Dedifferentiated amniotic fluid mesenchymal stem cell (primary cell): ENCODE measurements at regions not wholly inside any gene's neighbourhood (a gene's known extent, or its start where the extent isn't known, plus 50 kb on each side); places are given as distances from the start of the nearest gene placed in this dataset.
A peak's percentile ranks its signal among the peaks of the same experiment; 100 is the strongest.

Source experiments
- DNase-seq: peaks from one replicate; pipeline ENCODE4 v3.0.0-alpha.2; 2016; ENCODE audit errors: extremely low spot score

DNA sequence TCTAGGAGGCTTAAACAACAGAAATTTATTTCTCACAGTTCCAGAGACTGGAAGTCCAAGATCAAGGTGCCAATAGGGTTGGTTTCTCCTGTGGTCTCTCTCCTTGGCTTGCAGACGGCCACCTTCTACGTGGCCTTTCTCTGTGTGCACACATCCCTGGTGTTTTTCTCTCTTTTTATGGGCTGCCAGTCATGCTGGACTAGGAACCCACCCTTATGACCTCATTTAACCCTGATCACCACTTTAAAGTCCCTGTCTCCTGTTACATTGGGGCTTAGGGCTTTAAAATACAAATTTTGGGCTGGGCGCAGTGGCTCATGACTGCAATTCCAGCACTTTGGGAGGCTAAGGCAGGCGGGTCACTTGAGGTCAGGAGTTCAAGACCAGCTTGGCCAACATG is 157.1 kb downstream of the TLE1 start:
- DNase-seq, result no peak

DNA sequence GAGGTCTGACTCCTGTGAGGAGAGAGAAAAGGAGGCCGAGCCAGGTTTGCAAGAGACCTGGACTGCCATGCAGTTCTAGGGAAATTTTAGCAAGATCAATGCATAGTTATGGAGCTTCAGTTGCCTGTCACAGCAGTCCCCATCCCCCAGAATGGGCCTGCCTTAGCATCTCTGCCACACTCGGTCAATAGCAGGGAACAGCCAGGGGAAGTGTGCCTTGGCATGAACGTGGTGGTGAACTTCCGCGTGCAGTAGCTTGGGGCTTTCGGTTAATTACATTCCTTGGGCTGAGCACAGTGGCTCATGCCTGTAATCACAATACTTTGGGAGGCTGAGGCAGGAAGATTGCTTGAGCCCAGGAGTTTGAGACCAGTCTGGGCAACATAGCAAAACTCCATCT is 157.8 kb downstream of the TLE1 start:
- DNase-seq, result no peak

DNA sequence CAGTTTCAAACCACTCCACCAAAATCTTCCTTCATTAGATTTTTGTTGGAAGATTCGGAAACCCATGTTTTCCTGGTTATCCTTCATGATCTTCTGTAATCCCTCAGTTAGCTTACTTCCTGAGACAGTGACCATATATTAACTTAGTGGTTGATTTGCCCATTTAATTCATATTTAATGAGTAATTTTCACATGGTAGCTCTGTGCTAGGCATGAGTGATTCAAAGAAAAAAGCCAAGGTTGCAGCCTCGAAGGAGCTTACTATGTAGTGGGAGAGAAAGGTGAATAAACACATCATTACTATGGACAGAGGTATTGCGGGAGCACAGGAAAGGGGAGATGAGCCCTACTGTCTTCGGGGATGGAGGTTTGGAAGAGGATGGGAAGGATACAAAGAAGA is 158.5 kb downstream of the TLE1 start:
- no peak for DNase-seq

DNA sequence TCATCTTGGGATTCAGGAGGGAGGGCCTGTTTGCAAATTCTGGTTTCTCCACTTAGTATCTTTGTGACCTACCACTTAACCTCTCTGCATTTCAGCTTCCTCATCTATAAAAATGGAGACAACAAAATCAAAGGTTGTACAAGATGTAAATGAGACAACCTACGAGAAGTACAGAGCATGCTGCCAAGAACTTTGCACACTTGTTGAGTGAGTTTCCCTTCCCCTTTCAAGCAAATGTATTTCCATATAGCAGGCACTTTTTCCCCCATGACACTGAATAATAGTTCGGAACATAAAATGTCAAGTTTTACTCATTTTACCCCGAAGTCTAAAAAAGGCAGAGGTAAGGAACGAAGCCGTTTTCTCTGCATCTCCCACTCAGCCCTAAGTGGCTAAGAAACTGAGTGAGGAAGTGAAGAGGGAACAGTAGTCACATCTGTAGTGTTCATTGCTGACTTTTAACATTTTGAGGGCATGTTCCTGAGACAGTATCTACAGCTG is 159.0 kb downstream of the TLE1 start:
- DNase-seq, result no peak

DNA sequence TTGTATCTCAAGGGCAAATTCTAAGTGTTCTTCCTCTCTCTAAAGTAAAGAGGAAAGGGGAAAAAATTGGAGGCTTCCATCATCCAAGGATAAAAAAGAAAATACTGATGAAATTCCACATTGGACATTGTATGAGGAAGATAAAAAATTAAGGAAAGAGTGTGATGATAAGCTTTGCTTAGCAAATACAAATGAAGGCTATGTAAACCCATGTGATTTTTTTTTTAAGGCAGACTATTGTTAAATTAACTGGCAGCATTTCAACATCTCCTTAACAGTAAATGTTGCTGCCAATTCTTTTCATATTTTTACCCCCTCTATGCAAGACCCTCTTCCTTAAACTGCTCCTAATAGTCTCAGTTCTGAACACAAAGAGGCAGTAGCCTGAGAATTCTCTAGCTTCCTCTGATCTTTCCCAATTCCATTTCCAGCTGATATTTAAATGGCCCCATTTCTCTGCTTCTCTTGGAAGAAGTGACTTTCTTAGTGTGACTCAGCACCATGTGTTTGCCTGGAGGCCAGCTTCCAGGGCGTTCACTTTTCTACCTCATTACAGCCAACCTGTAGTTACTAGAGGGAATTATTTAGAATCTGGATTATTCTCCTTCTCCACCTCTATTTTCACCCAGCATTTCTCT is 159.7 kb downstream of the TLE1 start:
- peak; percentile 47 for DNase-seq

DNA sequence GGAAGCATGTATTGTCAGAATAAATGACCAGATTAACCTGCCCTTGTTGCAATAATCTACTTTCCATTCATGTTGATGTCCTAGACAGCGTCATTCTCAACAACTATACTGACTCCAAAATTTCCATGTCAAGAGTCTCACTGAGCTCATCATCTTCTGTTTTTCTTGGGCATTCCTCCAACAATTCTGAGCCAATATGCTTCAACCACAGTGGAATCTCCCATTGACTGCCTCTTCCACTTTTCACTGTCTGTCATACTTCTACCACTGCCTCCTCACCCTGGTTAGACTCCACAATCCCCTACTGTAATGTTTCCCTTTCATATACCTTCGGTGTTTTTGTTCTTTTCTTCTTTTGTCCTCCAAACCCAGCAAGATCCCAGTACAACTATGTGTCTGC is 162.8 kb downstream of the TLE1 start:
- DNase-seq, result peak; percentile 28

DNA sequence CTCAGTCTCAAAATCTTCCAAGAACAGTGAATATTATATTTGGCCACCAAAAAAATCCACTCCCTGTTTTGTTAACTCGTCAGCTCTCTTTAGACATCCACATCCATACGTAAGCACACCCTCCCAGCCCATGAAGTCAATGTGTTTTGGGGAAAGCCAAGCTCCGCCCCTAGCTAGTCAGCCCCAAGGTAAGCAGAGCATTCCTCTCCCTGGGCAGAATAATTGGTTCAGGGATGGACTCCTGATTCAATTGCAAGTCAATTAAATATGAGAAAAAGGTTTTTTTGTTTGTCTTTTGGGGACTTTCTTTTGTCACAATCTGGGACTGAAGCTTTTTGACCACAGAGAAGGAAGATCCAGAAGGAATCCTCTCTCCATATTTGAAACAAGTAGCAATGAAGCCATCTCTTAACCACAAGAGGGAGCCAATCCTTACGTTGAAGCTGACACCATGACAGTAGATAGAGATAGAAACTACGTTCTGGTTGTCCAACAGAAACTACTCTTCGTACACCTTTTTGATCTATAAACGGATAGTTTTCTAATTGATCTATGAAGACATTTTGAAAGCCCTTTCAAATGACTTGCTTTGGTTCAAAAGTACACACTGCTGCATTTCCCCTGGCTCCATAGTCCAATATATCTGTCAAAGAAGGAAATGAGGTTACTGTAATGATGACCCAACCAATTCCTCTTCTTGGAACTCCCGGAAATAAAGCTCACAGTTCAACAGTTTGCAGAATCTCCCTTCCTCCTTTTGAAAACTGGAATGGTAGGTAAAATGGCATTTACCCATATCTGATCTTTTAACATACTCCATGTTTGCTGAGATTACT is 166.4 kb downstream of the TLE1 start:
- DNase-seq, result peak; percentile 55

DNA sequence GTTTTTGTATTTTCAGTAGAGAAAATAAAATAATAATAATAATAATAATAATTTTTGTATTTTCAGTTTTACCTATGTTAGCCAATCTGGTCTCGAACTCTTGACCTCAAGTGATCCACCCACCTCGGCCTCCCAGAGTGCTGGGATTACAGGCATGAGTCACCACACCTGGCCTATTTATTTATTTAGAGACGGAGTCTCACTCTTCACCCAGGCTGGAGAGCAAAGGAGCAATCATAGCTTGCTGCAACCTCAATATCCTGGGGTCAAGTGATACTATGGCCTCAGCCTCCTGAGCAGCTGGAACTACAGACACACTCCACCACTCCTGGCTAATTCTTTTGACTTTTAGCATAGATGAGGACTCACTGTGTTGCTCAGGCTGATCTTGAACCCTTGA is 167.5 kb downstream of the TLE1 start:
- DNase-seq, result no peak

DNA sequence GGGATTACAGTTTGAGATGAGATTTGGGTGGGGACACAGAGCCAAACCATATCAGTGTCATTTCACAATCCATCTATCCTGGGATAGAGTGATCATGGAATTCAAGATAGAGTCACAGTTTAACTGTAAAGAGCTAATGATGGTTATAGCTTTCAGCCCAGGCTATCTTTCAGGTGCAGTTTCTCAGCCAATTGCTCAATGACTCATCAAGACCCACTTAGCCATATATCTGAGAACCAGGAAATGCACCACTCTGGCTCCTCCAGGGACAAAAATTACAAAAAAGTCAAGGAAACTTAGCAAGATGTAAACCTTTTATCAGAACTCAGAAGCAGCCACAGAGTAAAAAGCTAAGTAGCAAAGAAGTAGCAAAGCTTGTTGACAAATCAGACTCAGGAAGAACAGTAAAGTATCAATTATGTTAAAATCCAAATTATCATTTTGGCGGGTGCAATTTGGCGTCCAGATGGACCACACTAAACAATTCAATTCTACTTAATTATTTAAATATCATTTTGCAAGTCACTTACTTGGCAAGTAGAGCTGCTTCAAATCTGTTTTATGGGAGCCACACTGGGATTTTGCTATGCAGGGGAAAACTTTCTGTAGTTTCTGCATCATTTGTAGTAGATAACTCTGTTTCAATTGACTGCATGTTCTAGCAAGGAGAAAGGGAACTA is 169.4 kb downstream of the TLE1 start:
- DNase-seq, result no peak

DNA sequence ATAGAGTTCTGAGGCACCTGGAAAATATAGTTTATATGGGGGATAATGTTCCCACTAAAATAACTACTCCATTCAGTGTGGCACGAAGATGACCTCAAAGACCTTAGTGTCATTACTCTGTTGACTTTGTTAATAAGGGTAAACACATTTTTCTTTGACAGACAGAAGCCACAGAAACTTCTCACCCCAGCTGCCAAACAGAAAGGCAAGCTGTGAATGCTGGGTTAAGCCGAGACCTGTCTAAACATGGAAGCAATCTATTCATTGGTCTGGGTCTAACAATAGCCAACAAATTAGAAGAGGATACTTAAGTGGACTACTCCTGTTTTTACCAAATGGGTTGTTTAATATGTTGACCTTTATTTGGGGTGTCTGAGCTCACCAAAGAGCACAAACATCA is 171.4 kb downstream of the TLE1 start:
- DNase-seq, result no peak

DNA sequence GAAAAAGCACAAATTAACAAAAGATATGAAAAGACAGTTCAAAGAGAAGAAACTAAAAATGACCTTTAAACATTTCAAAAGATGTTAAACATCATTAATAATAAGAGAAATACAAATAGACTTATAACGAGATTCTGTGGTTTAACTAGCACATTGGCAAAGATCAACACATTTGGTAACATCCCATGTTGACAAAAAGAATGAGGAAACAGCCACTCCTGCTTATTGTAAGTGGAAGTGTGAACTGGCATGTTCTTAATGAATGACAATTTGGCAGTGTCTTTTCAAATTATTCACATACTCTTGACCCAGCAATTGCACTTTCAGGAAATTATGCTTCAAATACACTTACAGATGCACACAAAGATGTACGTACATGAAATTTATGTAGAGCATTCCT is 176.3 kb downstream of the TLE1 start:
- no peak for DNase-seq

DNA sequence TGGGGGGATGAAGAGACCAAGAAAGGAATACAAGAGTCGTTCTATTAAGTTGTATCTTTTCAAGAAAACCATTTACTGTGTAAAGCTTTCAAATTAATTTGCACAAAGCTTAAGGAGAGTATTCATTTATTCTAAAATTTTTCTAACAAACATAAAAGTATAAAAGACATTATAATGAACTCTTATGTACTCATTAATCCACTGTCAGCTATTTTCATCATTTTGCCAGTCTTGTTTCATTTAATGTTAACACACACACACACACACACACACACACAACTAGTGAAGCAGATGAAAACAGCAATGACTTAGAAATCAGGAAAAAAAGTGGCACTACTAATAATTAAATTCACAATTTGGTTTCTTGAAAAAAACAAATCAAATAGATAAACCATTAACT is 176.7 kb downstream of the TLE1 start:
- DNase-seq, result no peak

DNA sequence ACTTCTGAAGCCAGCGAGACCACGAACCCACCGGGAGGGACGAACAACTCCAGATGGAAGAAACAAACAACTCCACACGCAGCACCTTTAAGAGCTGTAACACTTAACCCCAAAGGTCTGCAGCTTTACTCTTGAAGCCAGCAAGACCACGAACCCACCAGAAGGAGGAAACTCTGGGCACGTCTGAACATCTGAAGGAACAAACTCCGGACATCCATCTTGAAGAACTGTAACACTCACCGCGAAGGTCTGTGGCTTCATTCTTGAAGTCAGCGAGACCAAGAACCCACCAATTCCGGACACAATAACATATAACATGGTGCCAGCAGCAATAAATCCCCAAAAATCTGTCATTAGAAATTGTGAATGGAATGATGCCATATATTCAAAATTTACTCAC is 180.9 kb downstream of the TLE1 start:
- DNase-seq, result no peak

DNA sequence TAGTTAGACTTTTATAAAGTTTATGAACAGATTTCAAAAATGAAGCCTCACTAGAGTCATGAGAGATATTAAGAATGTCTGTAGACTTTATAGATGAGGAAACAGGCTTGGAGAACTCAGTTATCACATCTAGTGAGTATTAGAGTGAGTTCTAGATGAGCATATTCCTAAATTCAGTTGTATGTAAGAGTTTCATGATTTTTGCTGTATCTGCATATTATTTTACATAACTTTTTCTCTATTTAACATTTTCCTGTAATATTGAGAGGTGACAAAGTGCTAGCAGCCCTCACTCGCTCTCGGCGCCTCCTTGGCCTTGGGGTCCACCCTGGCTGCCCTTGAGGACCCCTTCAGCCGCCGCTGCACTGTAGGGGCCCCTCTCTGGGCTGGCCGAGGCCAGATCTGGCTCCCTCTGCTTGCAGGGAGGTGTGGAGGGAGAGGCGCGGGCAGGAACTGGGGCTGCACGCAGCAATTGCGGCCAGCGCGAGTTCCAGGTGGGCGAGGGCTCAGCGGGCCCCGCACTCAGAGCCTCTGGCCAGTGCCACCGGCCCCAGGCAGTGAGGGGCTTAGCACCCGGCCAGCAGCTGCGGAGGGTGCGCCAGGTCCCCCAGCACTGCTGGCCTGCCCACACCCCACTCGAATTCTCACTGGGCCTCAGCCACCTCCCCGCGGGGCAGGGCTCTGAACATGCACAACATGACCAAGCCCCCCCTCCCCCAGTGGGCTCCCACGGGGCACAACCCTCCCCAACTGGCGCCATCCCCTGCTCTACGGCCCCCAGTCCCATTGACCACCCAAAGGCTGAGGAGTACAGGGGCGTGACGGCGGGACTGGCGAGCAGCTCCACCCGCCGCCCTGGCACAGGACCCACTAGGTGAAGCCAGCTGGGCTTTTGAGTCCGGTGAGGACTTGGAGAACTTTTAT is 182.1 kb downstream of the TLE1 start:
- DNase-seq, result no peak

DNA sequence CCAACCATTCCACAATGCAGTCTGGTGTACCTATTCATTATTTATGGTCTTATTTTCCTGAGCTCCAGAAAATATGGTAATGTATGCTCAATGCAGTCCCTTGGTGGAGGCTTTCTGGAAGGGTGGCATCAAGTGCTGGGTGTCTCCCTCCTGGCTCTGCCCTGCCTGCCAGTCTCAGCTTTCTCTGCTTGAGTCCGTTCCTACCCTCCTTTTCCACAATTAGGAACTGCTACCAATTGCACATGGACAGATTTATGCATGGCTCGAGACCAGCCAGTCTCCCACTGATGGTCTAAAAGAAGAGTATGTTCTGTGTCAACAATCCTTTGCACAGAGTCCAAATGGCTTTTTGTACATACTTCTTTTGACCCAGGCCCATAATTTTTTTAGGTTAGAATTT is 189.8 kb downstream of the TLE1 start:
- no peak for DNase-seq

DNA sequence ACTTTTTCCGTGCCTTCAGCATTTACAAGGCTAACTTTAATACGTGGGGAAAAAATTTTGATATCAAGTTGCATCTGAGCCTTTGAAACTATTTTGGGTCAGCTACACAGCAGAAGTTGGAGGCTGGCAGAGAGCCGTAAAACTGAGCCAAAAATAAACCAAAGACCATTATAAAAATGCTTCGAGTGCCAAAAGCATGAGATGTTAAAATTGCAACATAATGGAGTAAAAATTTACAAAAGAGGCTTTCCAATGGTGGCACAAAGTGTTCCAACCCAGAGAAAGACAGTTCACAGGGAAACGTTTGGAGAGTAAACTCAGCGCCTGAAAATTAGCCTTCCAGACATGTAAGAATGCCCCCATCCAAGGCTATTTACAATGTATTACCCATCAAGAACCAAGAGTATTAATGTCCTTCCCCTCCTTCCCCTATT is 190.3 kb downstream of the TLE1 start:
- DNase-seq, result peak; percentile 88

DNA sequence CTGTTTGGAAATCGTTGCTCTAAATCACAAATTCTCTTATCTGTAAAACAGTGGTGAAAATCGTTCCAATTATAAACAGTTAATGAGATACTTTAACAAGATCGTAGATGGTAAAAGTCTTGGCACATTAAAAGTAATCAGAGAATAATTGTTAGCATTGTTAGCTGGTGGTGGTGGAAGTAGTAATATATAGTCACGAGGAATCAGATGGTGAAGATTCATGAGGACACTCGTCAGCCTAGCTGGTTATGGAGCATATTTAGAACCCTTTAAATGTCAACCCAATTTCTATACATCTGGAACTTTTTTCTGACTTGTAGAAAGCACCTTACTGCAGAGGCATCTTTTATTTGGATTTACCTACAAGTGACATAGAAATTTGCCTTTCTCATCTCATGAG is 190.8 kb downstream of the TLE1 start:
- no peak for DNase-seq

DNA sequence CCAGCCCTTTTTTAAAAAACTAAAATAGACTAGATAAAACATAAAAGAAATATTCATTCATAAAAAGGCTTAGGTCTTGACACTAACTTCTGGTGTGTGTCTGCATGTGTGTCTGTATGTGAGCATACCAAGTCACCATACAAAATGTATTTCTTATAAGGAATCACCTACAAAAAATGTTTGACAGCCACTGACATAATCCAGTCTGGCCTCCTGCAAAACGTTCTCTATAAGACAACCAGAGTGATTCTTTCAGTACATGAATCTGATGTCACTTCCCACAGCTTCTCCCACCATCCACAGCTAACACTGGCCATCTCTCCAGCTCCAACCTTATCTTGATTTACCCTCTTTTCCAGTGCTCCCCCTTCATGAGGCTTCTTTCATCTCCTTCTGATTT is 192.3 kb downstream of the TLE1 start:
- DNase-seq, result no peak

DNA sequence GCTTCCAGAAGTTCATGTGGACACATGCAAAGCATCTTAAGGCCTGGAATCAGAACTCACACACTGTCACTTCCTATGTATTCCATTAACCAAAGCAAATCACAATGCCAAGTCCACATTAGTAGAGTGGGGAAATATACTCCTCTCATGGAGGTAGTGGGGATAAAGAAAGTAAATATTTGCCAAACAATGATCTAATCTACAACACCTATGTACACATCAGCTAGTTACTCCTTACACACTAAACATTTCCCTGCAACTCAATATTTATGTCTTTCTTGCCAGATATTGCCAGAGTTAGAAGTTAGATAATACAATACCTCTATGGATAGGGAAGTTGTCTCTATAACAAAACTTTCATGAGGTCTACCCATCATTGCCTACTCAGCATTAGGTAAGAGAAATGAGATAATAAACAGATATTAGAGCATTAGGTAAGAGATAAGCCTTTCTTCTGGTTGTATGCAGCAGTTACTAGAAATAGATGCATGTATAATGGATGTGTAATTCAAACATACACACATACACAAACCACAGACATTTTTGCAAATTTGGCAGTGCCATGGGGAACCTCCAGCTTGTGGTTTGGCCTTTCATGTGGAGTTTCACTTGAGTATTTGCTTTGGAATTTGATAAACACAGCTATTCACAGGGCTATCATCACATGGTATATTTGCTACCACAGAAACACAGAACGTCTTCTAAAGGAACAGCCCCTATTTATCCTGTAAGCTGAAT is 196.5 kb downstream of the TLE1 start:
- DNase-seq, result peak; percentile 92

DNA sequence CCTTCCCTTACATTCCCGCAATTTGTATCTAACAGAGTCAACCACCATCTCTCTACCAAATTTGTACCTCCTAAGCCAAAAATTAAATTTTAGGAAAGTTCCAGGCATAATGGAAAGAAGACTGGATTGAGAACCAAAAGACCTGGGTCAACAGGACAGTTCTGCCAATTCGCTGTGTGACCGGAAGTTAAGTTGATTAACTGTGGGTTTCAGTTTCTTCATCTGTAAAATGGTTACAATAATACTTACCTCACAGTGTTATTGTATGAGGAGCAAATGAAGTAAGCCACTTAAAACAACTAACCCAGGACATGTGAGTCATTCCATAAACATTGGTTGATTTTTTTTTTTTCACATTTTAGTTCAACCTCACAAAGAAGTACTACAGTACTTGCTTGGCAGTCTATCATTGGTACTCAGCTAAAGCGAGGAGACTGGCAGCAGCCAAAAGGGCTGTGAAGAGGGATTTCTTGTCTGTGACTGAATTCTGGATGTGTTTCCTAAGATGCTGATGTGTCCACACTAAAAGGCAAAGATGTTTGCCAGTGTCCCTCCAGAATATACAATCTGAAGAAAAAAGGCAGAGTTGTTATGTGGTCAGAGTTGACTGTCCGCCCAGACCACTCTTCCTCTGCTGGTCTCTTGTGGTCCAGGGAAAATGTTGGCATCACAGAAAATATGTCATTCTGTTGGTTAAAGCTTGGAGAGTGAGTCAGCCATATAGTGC is 198.6 kb downstream of the TLE1 start:
- no peak for DNase-seq
